Neutrophil (primary cell): ENCODE measurements at regions not wholly inside any gene's neighbourhood (a gene's known extent, or its start where the extent isn't known, plus 50 kb on each side); places are given as distances from the start of the nearest gene placed in this dataset.

Experiments
- H3K27ac ChIP-seq: fragments of 200-600 bp; sonication (generic); 2 replicates; pipeline ENCODE4 v1.5.1; 2016; ENCODE audit warnings: mild to moderate bottlenecking, moderate library complexity
- H3K27me3 ChIP-seq: fragments of 200-600 bp; sonication (generic); 2 replicates; pipeline ENCODE4 v1.6.0; 2016; ENCODE audit warnings: mild to moderate bottlenecking
- H3K36me3 ChIP-seq: fragments of 200-600 bp; sonication (generic); 2 replicates; pipeline ENCODE4 v1.5.1; 2017
- H3K4me1 ChIP-seq, 2 experiments: fragments of 200-600 bp in 1 of 2; sonication (generic) in 1 of 2; 1 replicate in 1 of 2; 2 replicates in 1 of 2; pipeline versions ENCODE4 v1.5.1 to v1.6.1; 2013 to 2016; ENCODE audit warnings: low read depth in 1 of 2, low read length in 1 of 2, mild to moderate bottlenecking in 1 of 2, moderate library complexity in 1 of 2; ENCODE audit not compliant: control insufficient read depth in 1 of 2, insufficient read depth in 1 of 2
- H3K4me3 ChIP-seq, 2 experiments: fragments of 200-600 bp in 1 of 2; sonication (generic) in 1 of 2; 1 replicate in 1 of 2; 2 replicates in 1 of 2; pipeline ENCODE4 v1.5.1; 2013 to 2016; ENCODE audit warnings: low read depth in 1 of 2, low read length in 1 of 2, mild to moderate bottlenecking in 1 of 2, moderate library complexity in 1 of 2
- H3K9me3 ChIP-seq: fragments of 200-600 bp; sonication (generic); 2 replicates; pipeline ENCODE4 v1.5.1; 2016
- TF ChIP-seq, protein P1 (sequence below): fragments of 200-600 bp; sonication (generic); IDR thresholded peaks from 2 replicates; pipeline ENCODE4 v1.5.1; 2016; ENCODE audit warnings: antibody characterized with exemption

- no peaks in the 10 kb centered on the region for H3K9me3 ChIP-seq
- H3K4me1 ChIP-seq = no peaks in the 10 kb centered on the region
- no peaks in the 10 kb centered on the region for H3K36me3 ChIP-seq
- H3K27me3 ChIP-seq = no peaks in the 10 kb centered on the region
- no peak overlapping the region for H3K4me3 ChIP-seq
- H3K27ac ChIP-seq = no peak overlapping the region
- TF ChIP-seq, protein P1, sequence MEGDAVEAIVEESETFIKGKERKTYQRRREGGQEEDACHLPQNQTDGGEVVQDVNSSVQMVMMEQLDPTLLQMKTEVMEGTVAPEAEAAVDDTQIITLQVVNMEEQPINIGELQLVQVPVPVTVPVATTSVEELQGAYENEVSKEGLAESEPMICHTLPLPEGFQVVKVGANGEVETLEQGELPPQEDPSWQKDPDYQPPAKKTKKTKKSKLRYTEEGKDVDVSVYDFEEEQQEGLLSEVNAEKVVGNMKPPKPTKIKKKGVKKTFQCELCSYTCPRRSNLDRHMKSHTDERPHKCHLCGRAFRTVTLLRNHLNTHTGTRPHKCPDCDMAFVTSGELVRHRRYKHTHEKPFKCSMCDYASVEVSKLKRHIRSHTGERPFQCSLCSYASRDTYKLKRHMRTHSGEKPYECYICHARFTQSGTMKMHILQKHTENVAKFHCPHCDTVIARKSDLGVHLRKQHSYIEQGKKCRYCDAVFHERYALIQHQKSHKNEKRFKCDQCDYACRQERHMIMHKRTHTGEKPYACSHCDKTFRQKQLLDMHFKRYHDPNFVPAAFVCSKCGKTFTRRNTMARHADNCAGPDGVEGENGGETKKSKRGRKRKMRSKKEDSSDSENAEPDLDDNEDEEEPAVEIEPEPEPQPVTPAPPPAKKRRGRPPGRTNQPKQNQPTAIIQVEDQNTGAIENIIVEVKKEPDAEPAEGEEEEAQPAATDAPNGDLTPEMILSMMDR = no peak
Measured at GRCh38 chr16:59886021-59886420, 1151.9 kb upstream of the GOT2 start.

DNA sequence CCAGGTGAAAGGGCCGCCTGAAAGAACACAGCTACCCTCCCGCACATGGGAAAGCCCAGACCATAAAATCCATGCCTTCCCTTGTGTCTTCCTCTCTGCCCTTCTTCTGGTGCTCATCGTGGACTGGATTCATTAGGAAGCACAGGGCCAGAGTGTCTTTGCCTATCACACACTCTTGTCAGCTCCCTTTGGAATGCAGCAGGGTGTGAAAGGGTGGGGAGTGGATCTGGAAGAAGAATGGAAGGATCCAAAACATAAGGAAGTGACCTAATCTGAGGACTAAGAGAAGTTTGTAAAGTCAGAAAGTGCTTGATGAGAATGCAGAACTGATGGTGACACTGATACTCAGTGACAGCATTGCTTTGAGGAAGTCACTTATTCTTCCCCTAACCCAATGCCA lies 1147.3 kb upstream of the GOT2 start:
- TF ChIP-seq, protein P1 = no peak
- no peaks in the 10 kb centered on the region for H3K27me3 ChIP-seq
- no peaks in the 10 kb centered on the region for H3K36me3 ChIP-seq
- H3K9me3 ChIP-seq = no peaks in the 10 kb centered on the region
- H3K4me3 ChIP-seq = no peak overlapping the region
- peaks cover 0 to 6% of the 10 kb centered on the region in 2 experiments for H3K4me1 ChIP-seq
- peak overlapping the region; percentile 41 for H3K27ac ChIP-seq

DNA sequence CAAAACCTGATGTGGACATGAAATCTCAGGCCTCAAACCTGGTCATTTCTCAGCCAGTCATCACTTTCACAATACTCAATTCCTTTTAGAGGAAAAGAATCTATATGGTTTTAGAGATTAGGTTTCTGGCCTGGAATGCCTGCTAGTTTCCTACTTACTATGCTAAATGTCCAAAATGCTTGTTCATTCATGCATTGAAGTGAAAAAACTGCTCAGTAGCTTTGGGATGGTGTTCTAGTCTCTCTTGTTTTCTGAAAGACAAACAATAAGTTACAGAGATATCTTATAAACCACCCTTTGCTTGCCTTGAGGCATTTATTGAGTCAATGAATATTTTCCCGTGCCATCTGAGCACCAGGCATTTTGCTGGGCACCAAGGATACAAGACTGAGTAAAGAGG lies 1146.5 kb upstream of the GOT2 start:
- Histone ChIP-seq H3K9me3 (no peaks in the 10 kb centered on the region), H3K36me3 (no peaks in the 10 kb centered on the region), H3K4me3 (no peak overlapping the region), H3K27me3 (no peaks in the 10 kb centered on the region), H3K4me1 (peaks cover 0 to 6% of the 10 kb centered on the region in 2 experiments), H3K27ac (no peak overlapping the region)
- TF ChIP-seq, protein P1 = no peak

GRCh38 chr16:59878999-59879398 lies 1144.9 kb upstream of the GOT2 start:
- Histone ChIP-seq H3K9me3 (no peaks in the 10 kb centered on the region), H3K27ac (no peak overlapping the region)

DNA sequence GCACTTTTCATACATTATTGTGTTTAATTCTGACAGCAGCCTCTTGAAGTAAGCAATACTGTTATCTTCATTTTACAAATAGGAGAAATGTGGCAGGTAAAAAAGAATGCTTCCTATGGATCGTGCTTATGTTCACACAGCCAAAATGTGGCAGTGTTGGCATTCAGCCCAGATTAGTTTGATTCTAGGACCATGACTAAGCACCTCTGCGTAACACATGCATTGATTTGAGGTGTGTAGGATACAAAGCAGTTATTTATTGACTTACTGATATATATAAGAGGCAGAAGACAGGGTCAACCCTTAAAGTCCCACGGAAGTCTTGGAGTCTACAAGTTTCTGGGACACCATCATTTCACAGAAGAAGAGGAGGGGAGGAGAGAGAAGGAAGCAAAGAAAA lies 1144.4 kb upstream of the GOT2 start:
- no peaks in the 10 kb centered on the region for H3K9me3 ChIP-seq
- TF ChIP-seq, protein P1 = no peak

More at GRCh38 chr16:59878999-59879398, 1144.9 kb upstream of the GOT2 start:
- Histone ChIP-seq H3K36me3 (no peaks in the 10 kb centered on the region), H3K4me3 (no peak overlapping the region), H3K27me3 (no peaks in the 10 kb centered on the region), H3K4me1 (peaks cover 0 to 6% of the 10 kb centered on the region in 2 experiments)
- TF ChIP-seq, protein P1 = no peak

More for the DNA sequence above, 1144.4 kb upstream of the GOT2 start:
- Histone ChIP-seq H3K4me3 (no peak overlapping the region), H3K36me3 (no peaks in the 10 kb centered on the region), H3K4me1 (peaks cover 0 to 6% of the 10 kb centered on the region in 2 experiments), H3K27me3 (no peaks in the 10 kb centered on the region), H3K27ac (no peak overlapping the region)
